Activated T-helper 1 cell treated with Interleukin-2 at 50 U/mL for 16 hours (primary cell): ENCODE measurements at regions not wholly inside any gene's neighbourhood (a gene's known extent, or its start where the extent isn't known, plus 50 kb on each side); places are given as distances from the start of the nearest gene placed in this dataset.

Experiments used
- DNase-seq: peaks from one replicate; pipeline ENCODE4 v3.0.0-alpha.2; 2020; ENCODE audit warnings: low read depth

DNA sequence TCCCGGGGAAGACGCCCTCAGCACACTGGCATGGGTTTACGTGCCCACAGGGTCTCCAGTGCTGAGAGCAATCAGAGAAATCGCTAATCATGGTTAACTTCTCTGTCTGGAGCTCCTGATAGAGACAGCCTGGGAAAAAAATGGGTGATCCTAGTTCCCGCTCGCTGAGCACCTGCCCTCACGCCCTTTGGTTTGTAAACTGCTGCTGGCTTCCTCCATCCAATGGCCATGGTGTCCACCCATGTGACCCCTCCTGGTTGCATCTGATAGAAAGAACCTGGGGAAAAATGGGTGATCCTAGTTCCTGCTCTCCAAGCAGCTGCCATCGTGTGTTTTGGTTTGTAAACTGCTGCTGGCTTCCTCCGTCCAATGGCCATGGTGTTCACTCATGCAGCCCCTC lies 402.2 kb downstream of the PRDM2 start:
- no peak for DNase-seq

DNA sequence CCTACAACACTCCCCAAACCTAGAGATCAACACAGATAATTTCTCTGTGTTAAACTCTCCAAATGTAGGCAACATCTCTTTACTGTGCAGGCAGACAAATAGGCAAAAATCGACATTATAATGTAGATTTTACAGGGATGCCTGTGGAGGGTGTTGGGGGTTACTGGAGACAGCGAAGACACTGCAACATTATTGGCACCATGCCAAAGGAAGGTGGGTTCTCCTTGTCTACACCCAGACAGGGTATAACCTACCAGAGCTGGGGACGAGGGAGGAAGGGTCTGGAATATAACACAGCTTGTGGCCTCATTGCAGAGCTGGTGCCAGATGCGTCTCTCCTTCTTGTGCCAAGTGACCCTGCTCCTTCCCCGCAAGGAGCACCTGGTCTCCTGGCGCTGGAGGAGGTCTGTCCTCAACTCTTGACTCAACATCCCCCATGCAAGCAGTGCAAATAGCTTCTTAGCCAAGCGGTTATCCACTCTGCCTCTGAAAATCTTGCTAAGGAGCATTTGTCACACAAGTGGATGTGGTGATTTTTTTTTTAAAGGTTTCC lies 404.0 kb downstream of the PRDM2 start:
- DNase-seq = no peak

DNA sequence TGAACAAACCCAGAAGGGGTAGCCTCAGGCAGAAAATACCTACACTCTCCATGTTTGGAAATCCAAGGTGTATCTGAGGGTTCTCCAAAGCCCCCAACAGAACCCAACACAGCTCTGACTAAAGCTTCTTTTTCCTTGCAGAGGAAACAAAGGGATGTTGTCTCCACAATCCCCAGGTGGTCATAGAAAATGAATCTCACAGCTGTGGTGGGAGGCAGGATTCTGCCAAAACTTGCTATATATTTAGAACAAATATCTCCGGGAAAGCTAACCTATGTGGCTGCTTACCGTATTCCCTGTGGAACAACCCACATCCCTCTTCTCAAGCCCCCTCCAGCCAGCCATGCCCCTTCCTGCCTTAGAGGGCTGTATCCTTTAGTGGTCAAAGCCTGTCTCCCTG lies 406.1 kb downstream of the PRDM2 start:
- DNase-seq = no peak

DNA sequence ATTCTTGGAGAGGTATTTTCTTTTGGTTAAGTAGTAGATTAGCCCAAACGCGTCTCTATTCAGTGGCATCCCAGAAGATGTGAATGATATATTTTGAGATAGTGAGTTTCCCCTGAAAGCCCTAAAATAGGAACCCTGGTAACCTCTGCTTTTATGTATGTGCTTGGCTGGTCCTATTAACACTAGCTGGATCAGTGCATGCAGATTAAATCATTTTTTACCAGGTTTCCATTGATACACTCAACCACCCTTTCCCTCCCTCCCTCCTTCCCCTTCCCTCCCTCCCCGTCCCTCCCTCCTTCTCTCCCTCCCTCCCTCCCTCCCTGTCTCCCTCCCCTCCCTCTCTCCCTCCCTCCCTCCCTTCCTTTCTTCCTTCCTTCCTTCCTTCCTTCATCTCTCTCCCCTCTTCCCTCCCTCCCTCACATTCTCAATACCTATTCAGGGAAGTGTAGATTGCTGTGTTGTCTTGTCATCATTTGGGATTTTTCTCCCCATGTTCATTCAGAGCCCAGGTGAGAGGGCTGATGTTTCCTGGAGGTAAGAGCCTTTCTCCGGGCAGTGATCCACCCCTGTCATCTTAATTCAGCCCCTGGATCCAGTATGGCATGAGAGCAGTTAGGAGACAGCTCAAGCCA lies 406.8 kb downstream of the PRDM2 start:
- no peak for DNase-seq

DNA sequence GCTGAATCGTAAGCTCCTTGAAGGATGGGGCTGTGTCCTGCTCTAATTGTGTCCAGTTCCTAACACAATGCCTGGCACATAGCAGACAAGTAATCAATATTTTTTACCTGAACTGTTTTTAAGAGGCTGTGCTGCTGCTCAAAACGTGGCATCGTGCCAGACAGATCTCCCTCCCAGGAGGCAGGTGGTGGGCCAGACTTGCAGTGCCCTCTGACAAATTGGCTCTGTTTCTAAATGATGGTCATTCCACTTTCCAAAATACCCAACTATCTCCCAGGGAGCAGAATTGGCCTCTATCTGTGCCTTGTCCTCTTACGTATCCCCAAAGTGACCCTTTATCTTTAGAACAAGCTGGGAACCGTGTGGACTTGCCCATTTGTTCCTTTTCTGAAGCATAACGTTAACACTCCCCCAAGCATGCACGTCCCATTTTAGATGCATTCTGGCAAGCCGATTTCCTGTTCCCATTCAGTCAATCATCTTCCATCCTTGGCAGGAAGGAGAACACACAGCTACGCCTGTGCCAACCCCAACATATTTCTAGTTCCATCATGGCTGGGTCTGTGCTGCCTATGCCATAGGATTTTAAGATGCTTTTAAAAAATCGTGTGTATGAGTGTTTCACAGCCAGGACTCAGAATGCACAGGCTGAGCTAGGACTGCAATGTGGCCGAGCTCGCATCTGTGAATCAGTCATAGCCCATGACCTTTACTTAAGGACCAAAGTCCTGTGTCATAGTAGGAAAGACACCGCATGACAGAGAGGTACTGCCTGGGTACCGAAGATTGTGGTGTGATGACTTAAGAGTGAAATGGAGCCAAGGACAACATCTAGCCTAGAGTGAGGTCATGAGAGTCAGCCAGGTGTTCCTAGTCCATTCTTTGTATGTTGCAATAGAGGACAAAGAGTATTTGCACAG lies 408.6 kb downstream of the PRDM2 start:
- DNase-seq = no peak

DNA sequence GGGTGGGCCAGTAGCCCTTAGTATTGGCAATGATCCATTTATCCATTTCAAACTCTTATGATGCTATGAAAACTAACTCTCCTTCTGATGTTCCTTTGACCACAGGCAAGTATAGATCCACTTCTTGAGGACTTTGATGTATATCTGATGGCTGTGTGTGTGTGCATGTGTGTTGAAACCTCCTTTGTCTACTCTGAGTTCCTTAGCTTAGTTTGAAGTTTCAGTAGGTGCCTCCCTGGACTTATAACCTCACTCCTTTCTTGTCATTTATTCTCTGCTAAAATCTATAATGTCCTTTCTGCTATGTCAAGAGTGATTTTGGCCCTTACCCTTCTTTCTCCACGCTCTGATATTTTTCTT lies 409.3 kb downstream of the PRDM2 start:
- DNase-seq = no peak

DNA sequence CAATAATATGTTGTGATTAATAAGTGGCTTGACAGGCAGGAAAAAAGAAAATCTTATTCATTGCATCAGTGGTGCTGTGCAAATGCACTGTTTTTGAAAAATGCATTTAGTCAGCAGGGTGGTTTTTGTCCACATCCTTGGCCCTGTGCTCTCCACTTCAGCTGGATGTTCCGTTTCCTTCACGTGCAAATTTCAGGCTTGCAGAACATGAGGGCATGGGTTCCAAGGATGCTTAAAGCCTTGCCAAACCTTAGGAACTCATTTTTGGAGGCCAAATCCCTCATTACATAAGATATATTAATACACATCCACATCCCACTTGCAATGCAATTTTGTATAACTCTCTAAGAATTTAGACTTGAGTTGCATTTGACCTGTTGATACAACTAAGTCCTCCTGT lies 410.1 kb downstream of the PRDM2 start:
- DNase-seq = no peak

DNA sequence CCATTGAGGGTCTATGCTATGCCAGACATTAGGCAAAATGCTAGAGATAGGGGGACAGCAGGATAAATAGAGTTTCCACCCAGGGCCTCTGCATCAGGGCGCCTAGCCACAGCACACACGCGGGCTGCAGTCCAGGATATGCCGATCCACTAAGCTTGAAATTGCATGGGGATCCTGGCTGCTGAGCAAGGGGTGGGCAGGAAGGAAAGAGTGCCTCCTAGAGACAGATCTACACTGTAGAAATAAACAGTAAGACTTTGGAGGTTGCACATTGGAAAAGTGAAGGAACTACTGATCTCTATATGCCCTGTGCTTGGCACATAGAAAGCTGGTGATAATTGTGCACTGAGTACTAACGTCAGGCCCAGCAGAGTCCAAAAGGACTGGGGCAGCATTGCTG lies 411.1 kb downstream of the PRDM2 start:
- no peak for DNase-seq

DNA sequence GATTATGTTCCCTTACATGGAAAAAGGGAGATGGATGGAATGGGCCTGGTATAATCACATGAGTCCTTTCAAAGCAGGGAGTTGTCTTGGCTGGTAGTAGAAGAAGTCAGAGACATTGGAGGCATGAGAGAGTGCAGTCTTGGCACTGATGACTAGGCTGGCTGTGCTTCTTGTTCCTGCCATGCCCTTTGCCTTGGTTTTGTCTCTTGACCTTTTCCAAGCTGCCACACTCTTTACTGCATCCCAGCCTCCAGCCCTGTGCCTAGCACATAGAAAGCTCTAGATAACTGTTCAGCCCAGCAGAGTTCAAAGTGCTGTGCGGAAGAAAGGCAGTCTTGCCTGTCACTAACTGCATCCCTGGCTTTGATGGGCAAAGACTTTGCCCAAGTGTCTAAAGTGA lies 412.6 kb downstream of the PRDM2 start:
- DNase-seq = no peak

DNA sequence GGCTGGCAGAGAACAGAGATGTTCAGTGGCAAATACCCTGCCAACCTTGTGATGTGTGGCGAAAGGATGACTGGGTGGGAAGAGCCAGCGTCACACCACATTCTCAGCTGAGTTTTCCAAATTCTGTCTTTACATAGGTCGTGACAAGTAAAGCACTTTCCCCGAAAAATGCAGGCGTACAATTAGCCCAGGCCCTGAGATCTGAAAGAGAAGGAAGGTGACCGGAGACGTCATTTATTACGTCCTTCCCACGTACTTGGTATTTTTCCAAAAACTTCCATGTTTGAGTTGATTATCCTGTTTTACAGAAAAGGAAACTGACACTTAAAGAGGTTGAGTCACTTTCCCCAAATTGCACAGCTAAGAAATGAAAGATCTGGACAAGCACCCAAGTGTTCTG lies 413.3 kb downstream of the PRDM2 start:
- no peak for DNase-seq

DNA sequence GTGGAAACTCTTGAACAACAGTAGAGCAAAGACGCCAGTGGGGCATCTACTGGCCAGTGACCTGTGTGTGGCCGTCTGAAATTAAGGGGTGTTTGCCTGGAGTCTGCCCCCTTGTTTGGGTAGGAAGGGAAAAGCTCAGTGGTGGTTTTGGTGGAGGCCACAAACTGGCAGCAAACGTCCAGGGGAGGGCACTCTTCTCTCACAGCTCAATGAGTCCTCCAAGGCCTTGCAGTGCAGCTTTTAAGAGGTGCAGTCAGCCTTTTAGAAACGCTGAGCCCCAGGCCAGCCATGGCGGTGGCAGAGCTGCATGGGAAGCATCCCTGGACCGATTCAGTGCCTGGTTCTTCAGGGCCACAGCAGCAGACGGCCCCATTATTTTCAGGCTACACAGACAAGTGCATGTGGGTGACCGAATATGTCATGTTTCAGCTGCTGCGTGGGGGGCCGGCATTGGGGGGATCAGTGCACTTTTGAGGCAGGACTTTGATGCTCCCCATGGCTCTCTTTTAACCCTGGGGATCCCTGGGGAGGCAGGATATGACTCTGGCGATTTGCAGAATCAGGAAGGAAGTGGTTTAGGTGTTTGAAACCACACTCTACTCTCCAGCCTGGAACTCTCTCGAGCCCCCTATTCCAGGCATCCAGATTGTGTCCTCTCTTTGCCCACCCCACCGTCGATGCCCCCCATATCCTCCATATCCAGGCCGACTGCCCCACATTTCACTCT lies 414.0 kb downstream of the PRDM2 start:
- no peak for DNase-seq

DNA sequence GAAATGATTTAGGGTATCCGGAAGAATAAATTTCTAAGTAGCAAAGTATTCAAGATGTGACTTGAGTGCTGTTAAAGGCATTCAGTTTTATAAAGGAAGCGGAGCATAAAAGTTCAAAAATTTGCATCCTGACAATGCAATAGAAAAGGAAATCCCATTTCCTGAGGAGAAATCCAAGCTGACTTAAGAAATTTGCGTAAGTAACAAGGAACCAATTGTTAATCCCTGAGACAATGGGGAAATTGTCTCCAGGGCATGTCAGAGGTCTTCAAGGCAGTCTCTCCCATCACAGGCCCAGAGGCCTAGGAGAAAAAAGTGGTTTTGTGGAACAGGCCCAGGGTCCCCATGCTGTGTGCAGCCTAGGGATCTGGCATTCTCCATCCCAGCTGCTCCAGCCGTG lies 416.0 kb downstream of the PRDM2 start:
- DNase-seq = no peak

DNA sequence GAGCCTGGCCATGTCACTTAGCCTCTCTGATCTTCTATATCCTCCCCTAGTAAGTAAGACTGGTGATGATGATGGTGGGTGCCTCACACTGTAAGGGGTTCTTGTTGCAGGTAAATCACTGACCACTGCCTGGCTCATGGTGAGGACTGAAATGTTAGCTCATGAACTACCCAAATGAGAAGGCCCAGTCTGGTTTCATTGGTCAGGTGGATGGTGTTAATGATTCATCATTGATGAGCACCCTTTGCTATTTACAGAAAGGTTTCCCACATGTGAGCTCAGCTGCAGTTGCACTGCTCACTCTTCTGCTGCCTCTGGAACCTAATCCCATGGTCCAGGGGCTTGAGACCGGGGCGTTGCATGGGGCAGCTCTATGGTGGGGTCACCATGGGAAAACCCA lies 417.7 kb downstream of the PRDM2 start:
- no peak for DNase-seq

DNA sequence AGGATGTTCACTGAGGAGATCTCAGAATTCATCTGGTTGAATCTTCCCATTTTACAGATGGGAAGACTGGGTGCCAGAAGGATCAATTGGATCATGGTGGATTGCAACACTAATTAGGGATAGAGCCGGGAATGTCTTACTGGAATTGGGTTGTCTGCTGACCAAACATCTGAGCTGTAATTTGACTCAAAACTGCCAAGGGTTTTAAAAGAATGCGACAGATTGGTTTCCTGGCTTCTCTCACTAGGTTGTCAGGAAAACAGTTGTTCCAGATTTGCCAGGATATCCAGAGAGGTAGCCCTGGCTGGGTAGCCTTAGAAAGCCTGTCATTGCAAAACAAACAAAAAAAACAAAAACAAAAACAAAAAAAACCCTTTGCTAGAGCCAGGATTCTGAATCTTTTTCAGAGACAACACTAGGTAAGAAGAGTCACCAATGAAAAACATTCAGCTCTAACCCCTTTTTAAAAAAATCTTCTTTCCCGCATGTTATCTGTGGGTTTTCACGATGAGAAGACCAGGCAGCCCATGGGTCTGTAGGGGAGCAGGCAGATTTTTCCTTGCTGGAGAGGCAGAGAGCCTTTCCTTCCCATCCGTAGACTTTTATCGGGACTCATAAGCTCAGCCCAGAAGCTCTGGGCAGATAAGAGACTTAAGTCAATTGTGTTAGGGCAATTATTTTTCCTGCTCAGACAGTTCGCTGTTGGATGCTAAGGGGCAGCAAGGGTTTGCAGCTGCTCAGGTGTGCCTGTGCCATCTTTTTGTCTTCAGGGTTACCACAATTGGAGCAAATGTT lies 418.9 kb downstream of the PRDM2 start:
- DNase-seq = no peak

DNA sequence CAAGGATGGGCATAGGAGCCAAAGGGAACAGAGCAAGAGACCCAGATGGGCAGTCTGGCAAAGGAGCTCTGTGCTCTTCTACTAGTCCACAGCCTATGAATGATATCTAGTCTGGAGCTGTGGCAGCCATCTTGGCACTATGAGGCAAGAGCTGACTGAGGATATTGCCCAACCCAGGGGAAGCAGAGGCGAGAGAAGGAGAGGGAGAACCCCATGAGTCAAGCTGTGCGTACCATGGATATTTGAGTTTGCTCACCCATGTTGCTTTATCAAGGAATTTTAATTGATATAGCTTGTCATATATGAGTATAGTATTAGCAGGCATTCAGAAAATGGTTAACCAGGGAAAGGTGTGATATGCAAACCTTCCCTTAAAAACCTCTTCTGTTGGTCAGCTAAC lies 420.9 kb downstream of the PRDM2 start:
- no peak for DNase-seq

DNA sequence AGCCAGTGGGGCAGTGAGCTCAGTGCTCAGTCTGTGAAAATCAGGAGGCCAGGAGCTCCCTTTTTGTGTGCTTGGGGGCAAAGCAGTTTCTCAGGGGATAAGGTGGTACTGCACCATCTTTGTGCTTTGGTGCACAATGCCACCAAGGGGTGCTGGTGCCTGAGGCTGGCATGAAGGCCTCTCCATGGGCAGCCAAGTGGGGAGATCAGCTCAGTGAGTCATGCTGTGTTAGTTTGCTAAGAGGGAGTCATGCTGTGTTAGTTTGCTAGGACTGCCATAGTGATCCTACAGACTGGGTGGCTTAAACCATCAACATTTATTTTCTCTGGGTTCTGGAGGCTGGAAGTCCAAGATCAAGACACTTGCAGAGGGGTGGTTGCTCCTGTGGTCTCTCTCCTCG lies 428.1 kb downstream of the PRDM2 start:
- DNase-seq = no peak

DNA sequence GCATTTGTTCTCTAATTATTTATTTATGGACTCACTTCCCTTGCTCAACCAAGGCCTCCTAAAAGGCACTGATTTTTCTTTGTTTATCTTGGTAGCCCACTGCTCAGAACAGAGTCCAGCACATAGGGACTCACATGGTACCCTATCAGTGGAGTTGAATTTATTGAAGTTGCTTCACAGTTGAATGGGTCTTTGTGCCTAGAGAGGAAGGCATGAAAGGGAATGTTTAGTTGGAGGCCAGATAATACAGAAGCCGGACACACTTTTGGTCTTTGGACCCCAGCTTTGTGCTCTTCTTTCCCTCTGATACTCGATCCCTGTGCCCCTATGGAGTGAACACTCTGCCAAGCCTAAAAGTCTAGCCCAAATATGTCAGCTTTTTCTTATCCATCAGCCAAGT lies 429.0 kb downstream of the PRDM2 start:
- no peak for DNase-seq

DNA sequence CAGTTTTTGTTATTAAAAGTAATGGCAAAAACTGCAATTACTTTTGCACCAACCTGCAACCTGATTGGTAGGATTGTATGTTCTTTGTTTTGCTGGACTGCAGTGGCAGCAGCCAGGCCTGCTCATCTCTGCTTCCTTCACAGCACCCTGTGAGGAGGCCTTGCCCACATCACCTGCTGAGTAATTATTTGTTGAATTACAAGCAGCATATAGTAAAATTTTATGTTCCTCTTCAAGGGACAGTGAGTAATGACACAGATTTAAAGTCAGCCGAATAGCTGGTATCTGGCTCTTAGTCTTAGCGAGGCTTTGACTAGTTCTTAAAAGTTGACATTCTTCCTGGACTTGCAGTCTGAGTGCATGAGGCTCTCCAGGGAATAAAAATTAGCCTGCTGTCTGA lies 435.1 kb downstream of the PRDM2 start:
- no peak for DNase-seq

DNA sequence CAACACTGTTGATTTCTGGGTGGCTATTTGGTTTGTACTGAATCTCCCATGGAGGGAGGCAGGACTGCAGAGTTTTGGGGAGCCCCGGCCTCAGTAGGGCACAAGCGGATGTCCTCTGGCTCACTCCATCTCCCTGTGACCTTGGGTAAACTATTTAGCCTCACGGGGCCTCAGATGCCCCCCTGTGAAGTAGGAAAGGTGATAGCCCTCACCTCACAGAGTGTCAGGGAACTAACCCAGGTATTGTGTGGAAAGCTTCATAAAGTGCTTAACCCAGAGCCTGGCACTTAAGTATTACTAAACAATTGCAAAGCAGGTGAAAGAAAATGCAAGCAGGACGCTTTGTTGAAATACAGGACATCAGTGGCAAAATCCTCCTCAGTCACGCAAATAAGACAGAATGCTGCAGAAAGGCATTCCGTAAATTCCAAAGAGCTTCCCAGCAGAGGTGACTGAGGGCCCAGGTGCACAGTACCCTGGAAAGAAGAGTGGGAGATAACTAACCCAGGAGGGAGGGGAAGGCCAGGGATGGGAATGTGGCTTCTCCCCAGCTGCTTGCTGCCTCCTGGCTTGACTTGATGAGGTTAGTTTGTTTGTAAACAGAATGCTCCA lies 436.3 kb downstream of the PRDM2 start:
- DNase-seq = no peak

DNA sequence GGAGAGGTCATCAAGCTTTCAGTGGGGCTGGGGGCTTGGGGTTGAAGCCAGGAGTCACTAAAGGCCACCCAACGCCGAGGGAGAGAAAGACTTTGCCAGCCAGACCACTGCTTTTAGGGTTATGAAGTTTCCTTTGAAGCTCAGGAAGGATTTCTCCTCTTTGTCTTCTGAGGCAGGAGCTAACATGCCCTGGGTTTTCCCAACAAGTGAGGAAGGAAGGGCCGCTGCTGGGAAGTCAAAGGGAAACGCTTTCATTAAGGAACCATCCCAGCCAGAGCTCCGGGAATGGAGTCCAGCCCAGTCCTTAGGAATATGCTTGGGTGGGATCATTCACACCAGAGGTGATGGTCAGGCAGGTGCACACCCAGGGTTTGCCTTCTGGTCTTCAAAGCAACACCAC lies 436.9 kb downstream of the PRDM2 start:
- DNase-seq = no peak

DNA sequence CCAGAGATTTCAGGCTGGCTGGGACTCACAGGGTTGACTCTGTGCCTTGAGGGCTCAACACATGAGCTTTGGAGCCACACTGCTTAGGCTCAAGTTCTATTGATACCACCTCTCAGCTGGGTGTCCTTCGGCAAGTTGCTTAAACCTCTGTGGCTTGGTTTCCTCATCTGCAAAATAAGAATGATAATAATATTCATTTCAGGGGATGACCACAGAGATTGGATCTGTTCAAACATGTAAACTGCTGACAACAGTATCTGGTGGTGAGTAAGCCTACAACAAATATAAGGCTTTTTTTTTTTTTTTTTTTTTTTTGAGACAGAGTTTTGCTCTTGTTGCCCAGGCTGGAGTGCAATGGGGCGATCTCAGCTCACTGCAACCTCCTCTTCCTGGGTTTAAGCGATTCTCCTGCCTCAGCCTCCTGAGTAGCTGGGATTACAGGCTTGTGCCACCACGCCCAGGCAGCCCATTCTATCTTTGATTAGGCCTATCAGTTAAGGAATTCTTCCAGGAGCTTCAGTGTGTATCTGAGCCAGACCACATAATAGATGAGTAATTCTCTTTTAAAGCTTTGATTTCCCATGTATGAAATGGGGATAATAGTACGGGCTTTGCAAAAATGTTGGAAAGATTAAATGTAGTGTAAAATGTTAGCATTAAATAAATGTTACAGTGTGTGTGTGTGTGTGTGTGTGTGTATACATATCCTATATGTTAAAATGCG lies 437.6 kb downstream of the PRDM2 start:
- DNase-seq = no peak
